Osteoblast (primary cell): ENCODE measurements at regions not wholly inside any gene's neighbourhood (a gene's known extent, or its start where the extent isn't known, plus 50 kb on each side); places are given as distances from the start of the nearest gene placed in this dataset.

Source experiments
- DNase-seq: peaks from one replicate; pipeline ENCODE4 v3.0.0; 2011; ENCODE audit warnings: low spot score, mixed read lengths; ENCODE audit not compliant: insufficient read length; ENCODE audit errors: missing footprints
- H2AFZ ChIP-seq: 2 replicates; pipeline ENCODE4 v1.6.0; 2011; ENCODE audit warnings: mild to moderate bottlenecking, low read length
- H3K27ac ChIP-seq: 2 replicates; pipeline ENCODE4 v1.5.1; 2011; ENCODE audit warnings: mild to moderate bottlenecking, low read depth, low read length, moderate library complexity
- H3K27me3 ChIP-seq: 2 replicates; pipeline ENCODE4 v1.6.0; 2012; ENCODE audit warnings: mild to moderate bottlenecking, control low read depth, inconsistent platforms, low read length, moderate library complexity; ENCODE audit not compliant: insufficient read depth
- H3K36me3 ChIP-seq: 2 replicates; pipeline ENCODE4 v1.5.1; 2011; ENCODE audit warnings: mild to moderate bottlenecking, low read length, control low read depth, moderate library complexity; ENCODE audit not compliant: insufficient read depth
- H3K4me1 ChIP-seq: 2 replicates; pipeline ENCODE4 v1.5.1; 2011; ENCODE audit warnings: mild to moderate bottlenecking, low read length, control low read depth, moderate library complexity; ENCODE audit not compliant: insufficient read depth
- H3K4me2 ChIP-seq: 2 replicates; pipeline ENCODE4 v1.6.0; 2011; ENCODE audit warnings: mild to moderate bottlenecking, low read length; ENCODE audit not compliant: insufficient read depth
- H3K4me3 ChIP-seq: fragments of 200-600 bp; sonication (generic); 3 replicates; pipeline ENCODE4 v1.5.1; 2012; ENCODE audit warnings: mild to moderate bottlenecking, low read length, inconsistent platforms; ENCODE audit not compliant: insufficient read depth
- H3K79me2 ChIP-seq: 2 replicates; pipeline ENCODE4 v1.6.0; 2012; ENCODE audit warnings: mild to moderate bottlenecking, low read length, control low read depth, inconsistent platforms; ENCODE audit not compliant: insufficient read depth
- H3K9me3 ChIP-seq: 2 replicates; pipeline ENCODE4 v1.5.1; 2011; ENCODE audit warnings: low read depth, low read length, control low read depth
- H4K20me1 ChIP-seq: 2 replicates; pipeline ENCODE4 v1.6.0; 2012; ENCODE audit warnings: mild to moderate bottlenecking, low read length, control low read depth; ENCODE audit not compliant: insufficient read depth
- TF ChIP-seq, protein P1 (sequence below): IDR thresholded peaks from 2 replicates; pipeline ENCODE4 v1.5.1; 2011; ENCODE audit warnings: mild to moderate bottlenecking, low read depth, low read length, moderate library complexity; ENCODE audit errors: extremely low read depth

DNA sequence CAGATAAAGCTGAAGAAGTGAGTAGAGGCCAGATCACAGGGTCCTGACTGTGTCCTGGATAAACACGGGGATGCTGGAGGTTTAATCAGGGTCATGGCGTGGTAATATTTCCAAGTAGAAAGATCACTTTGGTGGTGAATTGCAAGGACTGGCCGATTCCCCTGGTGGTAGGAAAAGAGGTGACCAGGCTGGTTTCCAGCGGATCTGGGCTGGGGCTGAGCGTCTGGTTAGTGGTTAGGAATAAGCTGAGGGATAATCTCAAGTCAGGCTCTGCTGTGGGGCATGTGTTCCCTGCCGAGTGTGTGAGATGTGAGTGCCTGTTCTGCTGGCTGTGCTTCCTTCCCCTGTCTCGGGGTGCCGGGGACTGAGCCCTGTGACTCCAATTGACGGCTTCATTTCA, 484.0 kb downstream of the TSN start:
- no peaks in the 10 kb centered on the region for H4K20me1 ChIP-seq
- H3K4me3 ChIP-seq = no peak overlapping the region
- no peak overlapping the region for H2AFZ ChIP-seq
- H3K79me2 ChIP-seq = no peaks in the 10 kb centered on the region
- peaks cover 3% of the 10 kb centered on the region for H3K4me1 ChIP-seq
- H3K36me3 ChIP-seq = no peaks in the 10 kb centered on the region
- H3K27me3 ChIP-seq = no peaks in the 10 kb centered on the region
- DNase-seq = no peak
- H3K27ac ChIP-seq = no peak overlapping the region
- no peak overlapping the region for H3K4me2 ChIP-seq
- H3K9me3 ChIP-seq = peaks cover 4% of the 10 kb centered on the region
- TF ChIP-seq, protein P1, sequence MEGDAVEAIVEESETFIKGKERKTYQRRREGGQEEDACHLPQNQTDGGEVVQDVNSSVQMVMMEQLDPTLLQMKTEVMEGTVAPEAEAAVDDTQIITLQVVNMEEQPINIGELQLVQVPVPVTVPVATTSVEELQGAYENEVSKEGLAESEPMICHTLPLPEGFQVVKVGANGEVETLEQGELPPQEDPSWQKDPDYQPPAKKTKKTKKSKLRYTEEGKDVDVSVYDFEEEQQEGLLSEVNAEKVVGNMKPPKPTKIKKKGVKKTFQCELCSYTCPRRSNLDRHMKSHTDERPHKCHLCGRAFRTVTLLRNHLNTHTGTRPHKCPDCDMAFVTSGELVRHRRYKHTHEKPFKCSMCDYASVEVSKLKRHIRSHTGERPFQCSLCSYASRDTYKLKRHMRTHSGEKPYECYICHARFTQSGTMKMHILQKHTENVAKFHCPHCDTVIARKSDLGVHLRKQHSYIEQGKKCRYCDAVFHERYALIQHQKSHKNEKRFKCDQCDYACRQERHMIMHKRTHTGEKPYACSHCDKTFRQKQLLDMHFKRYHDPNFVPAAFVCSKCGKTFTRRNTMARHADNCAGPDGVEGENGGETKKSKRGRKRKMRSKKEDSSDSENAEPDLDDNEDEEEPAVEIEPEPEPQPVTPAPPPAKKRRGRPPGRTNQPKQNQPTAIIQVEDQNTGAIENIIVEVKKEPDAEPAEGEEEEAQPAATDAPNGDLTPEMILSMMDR = no peak

DNA sequence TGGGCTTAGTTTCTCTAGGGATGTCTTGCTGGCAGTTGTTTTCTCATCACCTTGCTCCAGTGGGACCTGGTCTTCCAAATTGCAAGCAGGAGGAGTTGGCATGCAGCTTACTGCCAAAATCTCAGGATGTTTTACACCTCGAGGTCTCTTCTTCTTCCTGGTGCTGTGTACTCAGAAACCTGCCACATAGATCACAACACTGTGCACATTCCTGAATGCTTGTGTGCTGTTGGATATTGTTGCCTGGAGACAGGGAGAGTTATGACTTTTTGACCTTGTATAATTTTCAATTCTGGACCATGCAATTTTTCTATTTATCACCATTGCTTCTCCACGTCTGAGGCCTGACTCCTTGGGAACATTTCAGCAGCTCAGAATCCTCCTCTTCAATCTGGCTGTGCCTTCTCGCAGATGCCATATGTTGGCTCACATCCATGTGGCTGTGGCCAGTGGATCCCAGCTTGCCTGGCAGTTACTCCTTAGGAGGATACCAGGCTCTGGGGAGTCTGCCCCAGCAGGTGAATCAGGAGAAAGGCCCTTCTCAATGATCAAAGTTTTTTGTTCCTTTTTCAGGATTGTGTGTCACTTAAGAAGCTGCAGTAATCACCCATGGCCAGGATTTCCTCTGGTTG, 489.3 kb downstream of the TSN start:
- Histone ChIP-seq H3K27me3 (no peaks in the 10 kb centered on the region), H3K4me3 (no peak overlapping the region), H3K79me2 (no peaks in the 10 kb centered on the region), H4K20me1 (no peaks in the 10 kb centered on the region), H3K4me1 (no peaks in the 10 kb centered on the region), H3K4me2 (no peak overlapping the region), H2AFZ (no peak overlapping the region), H3K36me3 (no peaks in the 10 kb centered on the region), H3K9me3 (no peaks in the 10 kb centered on the region), H3K27ac (no peak overlapping the region)
- TF ChIP-seq, protein P1 = no peak
- DNase-seq = no peak

DNA sequence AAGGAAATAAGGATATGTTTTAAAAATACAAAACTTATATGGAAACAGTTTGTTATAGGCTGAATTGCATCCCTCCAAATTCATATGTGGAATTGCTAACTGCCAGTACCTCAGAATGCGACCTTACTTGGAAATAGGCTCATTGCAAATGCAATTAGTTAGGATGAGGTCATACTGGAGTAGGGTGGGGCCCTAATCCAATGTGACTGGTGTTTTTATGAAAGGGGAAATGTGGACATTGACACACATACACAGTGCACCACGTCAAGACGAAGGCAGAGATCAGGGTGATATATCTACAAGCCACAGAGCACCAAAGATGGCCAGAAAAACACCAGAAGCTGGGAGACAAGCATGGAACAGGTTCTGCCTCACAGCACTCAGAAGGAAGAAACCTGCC, 494.2 kb downstream of the TSN start:
- no peaks in the 10 kb centered on the region for H3K79me2 ChIP-seq
- no peaks in the 10 kb centered on the region for H3K27me3 ChIP-seq
- H2AFZ ChIP-seq = no peak overlapping the region
- DNase-seq = no peak
- no peak overlapping the region for H3K27ac ChIP-seq
- no peaks in the 10 kb centered on the region for H3K36me3 ChIP-seq
- H4K20me1 ChIP-seq = no peaks in the 10 kb centered on the region
- TF ChIP-seq, protein P1 = no peak
- no peaks in the 10 kb centered on the region for H3K4me1 ChIP-seq
- H3K4me3 ChIP-seq = no peak overlapping the region
- H3K9me3 ChIP-seq = no peaks in the 10 kb centered on the region
- no peak overlapping the region for H3K4me2 ChIP-seq

DNA sequence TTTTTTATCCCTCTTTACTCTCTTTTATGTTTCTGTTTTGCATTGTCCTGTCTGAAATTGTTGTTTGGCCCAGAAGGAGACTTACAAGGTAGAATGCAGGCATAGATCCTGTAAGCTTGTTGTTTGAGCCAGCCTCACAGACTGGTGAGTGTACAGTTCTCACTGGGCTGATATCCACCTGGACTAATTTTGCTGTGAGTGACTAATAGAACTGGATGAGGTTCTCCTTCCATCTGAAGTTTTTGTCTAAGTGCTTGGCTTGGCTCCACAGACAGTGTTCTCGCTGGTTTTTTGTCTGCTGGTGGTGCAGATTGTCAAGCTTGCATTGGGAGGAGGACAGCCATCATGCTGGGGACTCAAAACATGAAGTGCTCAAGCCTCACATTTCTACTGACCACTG, 495.7 kb downstream of the TSN start:
- Histone ChIP-seq H3K4me3 (no peak overlapping the region), H3K36me3 (no peaks in the 10 kb centered on the region), H3K27ac (no peak overlapping the region), H3K79me2 (no peaks in the 10 kb centered on the region), H4K20me1 (no peaks in the 10 kb centered on the region), H2AFZ (no peak overlapping the region), H3K9me3 (no peaks in the 10 kb centered on the region), H3K4me1 (no peaks in the 10 kb centered on the region), H3K4me2 (no peak overlapping the region), H3K27me3 (no peaks in the 10 kb centered on the region)
- TF ChIP-seq, protein P1 = no peak
- no peak for DNase-seq
